Urinary bladder (tissue), 3 donors: ENCODE measurements at regions not wholly inside any gene's neighbourhood (a gene's known extent, or its start where the extent isn't known, plus 50 kb on each side); places are given as distances from the start of the nearest gene placed in this dataset.

Experiments used
- DNase-seq: peaks from one replicate; pipeline ENCODE4 v3.0.0-alpha.2; 2015; ENCODE audit errors: extremely low spot score
- H3K27ac ChIP-seq: one replicate; pipeline ENCODE4 v1.5.1; 2013; ENCODE audit warnings: low read depth, mild to moderate bottlenecking, moderate library complexity
- H3K36me3 ChIP-seq: one replicate; pipeline ENCODE4 v1.6.1; 2013; ENCODE audit warnings: mild to moderate bottlenecking, moderate library complexity; ENCODE audit not compliant: insufficient read depth
- H3K4me1 ChIP-seq: one replicate; pipeline ENCODE4 v1.6.1; 2013; ENCODE audit warnings: mild to moderate bottlenecking, moderate library complexity; ENCODE audit not compliant: insufficient read depth
- H3K4me3 ChIP-seq: one replicate; pipeline ENCODE4 v1.5.1; 2013; ENCODE audit warnings: low read depth, low read length
- WGBS: extraction: QIAGEN DNeasy Blood & Tissue Kit; methylation state at CpG from one replicate; pipeline ENCODE4 v1.1.7; 2013; 5-methylcytosine and 5-hydroxymethylcytosine counted together
- donor health status: healthy with polysubstance abuse.
- donor health status: healthy.

- WGBS, result 82% methylated on average over 6 of the region's 6 CpGs
- no peaks in the 10 kb centered on the region for H3K36me3 ChIP-seq
- no peak for DNase-seq
- H3K4me3 ChIP-seq, result no peak overlapping the region
- H3K27ac ChIP-seq, result no peak overlapping the region
- no peaks in the 10 kb centered on the region for H3K4me1 ChIP-seq
These were observed 344.8 kb upstream of the RPS23 start for GRCh38 chr5:82622711-82623514.

DNA sequence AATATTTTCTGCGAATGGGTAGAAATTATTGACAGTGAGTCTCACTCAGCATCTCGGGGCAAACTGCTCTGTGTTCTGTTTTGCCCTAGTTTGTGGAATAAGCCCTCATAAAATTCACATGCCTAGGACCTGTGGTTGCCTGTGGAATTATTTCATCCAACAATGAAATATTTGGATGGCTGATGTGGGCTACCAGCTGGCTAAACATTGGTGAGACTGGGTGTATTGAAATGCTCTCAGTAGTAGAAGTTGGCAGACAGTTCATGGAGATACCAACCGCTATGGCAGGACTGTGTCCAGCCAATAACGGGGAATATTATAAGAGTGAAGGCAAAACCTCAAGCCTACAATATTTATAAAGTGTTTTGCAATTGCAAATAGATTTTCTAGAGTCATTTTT lies 344.1 kb upstream of the RPS23 start:
- 92% methylated on average over 4 of the region's 4 CpGs for WGBS

DNA sequence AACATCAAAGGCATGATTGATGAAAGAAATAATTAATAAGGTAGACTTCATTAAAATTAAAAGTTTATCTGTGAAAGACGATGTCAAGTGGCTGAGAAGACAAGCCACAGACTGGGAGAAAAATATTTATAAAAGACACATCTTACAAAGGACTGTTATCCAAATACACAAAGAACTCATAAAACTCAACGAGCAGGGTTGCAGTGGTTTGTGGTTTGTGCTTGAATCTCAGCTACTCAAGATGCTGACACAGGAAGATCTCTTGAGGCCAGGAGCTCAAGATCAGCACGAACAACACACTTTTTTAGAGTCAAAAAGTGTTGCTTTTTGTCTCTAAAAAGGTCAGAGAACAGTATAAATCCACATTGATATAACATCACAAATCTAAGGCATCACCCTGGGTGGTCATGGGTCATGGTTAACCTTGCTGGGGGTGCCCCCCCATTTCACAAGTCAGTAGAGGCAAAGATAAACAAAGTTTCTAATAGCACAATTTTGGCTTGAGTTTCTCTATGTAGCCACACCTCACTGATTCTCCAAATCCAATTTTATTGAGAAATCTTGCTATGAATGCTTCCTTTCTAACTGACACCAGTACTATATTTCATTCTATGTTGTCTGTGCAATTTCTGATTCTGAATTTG lies 342.9 kb upstream of the RPS23 start:
- Histone ChIP-seq H3K36me3 (no peaks in the 10 kb centered on the region), H3K4me3 (no peak overlapping the region), H3K27ac (no peak overlapping the region), H3K4me1 (no peaks in the 10 kb centered on the region)
- DNase-seq, result no peak
- WGBS, result 30% methylated on average over 3 of the region's 3 CpGs

More for the DNA sequence above, 344.1 kb upstream of the RPS23 start:
- no peak for DNase-seq
- Histone ChIP-seq H3K27ac (no peak overlapping the region), H3K4me3 (no peak overlapping the region), H3K36me3 (no peaks in the 10 kb centered on the region), H3K4me1 (no peaks in the 10 kb centered on the region)

- H3K36me3 ChIP-seq, result no peaks in the 10 kb centered on the region
- H3K4me1 ChIP-seq, result no peaks in the 10 kb centered on the region
- 83% methylated on average over 3 of the region's 3 CpGs for WGBS
- H3K4me3 ChIP-seq, result no peak overlapping the region
- H3K27ac ChIP-seq, result no peak overlapping the region
- no peak for DNase-seq
These were observed 340.9 kb upstream of the RPS23 start for GRCh38 chr5:82619097-82619496.

DNA sequence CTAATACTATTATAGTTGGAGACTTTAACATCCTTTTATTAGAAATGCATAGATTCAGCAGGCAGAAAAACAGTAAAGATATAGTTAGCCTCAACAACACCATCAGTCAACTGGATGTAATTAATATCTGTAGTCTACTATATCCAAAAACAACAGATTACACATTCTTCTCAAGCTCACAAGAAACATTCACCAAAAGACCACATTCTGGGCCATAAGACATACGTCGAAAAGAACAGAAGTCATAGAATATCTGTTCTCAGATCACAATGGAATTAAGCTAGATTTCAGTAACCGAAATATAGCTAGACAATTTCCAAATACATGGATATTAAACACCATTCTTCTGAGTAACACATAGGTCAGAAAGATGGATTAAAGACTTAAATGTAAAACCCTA lies 336.6 kb upstream of the RPS23 start:
- WGBS, result 79% methylated on average over 3 of the region's 3 CpGs
- Histone ChIP-seq H3K4me3 (no peak overlapping the region), H3K4me1 (no peaks in the 10 kb centered on the region), H3K36me3 (no peaks in the 10 kb centered on the region), H3K27ac (no peak overlapping the region)
- no peak for DNase-seq

GRCh38 chr5:82613891-82614290 lies 335.7 kb upstream of the RPS23 start:
- no peaks in the 10 kb centered on the region for H3K4me1 ChIP-seq
- no peak for DNase-seq
- H3K4me3 ChIP-seq, result no peak overlapping the region
- H3K27ac ChIP-seq, result no peak overlapping the region
- no peaks in the 10 kb centered on the region for H3K36me3 ChIP-seq

GRCh38 chr5:82610686-82611085 lies 332.5 kb upstream of the RPS23 start:
- Histone ChIP-seq H3K27ac (no peak overlapping the region), H3K4me1 (no peaks in the 10 kb centered on the region), H3K36me3 (no peaks in the 10 kb centered on the region), H3K4me3 (no peak overlapping the region)
- DNase-seq, result no peak
- WGBS, result 92% methylated on average over 3 of the region's 3 CpGs

GRCh38 chr5:82605441-82605973 lies 327.4 kb upstream of the RPS23 start:
- 89% methylated on average over 2 of the region's 2 CpGs for WGBS
- no peak overlapping the region for H3K4me3 ChIP-seq
- H3K4me1 ChIP-seq, result peaks cover 1% of the 10 kb centered on the region
- DNase-seq, result no peak
- no peak overlapping the region for H3K27ac ChIP-seq
- no peaks in the 10 kb centered on the region for H3K36me3 ChIP-seq

- Histone ChIP-seq H3K36me3 (no peaks in the 10 kb centered on the region), H3K4me1 (peaks cover 1% of the 10 kb centered on the region), H3K27ac (no peak overlapping the region), H3K4me3 (no peak overlapping the region)
- no peak for DNase-seq
- 78% methylated on average over 8 of the region's 8 CpGs for WGBS
These were observed 325.2 kb upstream of the RPS23 start for GRCh38 chr5:82603033-82603987.

GRCh38 chr5:82601861-82602260 lies 323.7 kb upstream of the RPS23 start:
- Histone ChIP-seq H3K27ac (no peak overlapping the region), H3K4me3 (no peak overlapping the region), H3K36me3 (no peaks in the 10 kb centered on the region), H3K4me1 (peaks cover 1% of the 10 kb centered on the region)
- DNase-seq, result no peak
- WGBS, result 97% methylated on average over 1 of the region's 1 CpG

GRCh38 chr5:82601077-82601476 lies 322.9 kb upstream of the RPS23 start:
- Histone ChIP-seq H3K4me3 (no peak overlapping the region), H3K27ac (no peak overlapping the region), H3K36me3 (no peaks in the 10 kb centered on the region), H3K4me1 (peaks cover 1% of the 10 kb centered on the region)
- no peak for DNase-seq
- WGBS, result 70% methylated on average over 3 of the region's 3 CpGs

- 67% methylated on average over 1 of the region's 1 CpG for WGBS
- DNase-seq, result no peak
These were observed 321.5 kb upstream of the RPS23 start for GRCh38 chr5:82599692-82600091.

GRCh38 chr5:82599030-82599429 lies 320.9 kb upstream of the RPS23 start:
- Histone ChIP-seq H3K4me3 (no peak overlapping the region), H3K4me1 (peaks cover 1% of the 10 kb centered on the region), H3K27ac (no peak overlapping the region), H3K36me3 (no peaks in the 10 kb centered on the region)
- 93% methylated on average over 1 of the region's 1 CpG for WGBS
- DNase-seq, result no peak

More at GRCh38 chr5:82599692-82600091, 321.5 kb upstream of the RPS23 start:
- no peak overlapping the region for H3K27ac ChIP-seq
- no peak overlapping the region for H3K4me3 ChIP-seq
- H3K36me3 ChIP-seq, result no peaks in the 10 kb centered on the region
- H3K4me1 ChIP-seq, result peaks cover 1% of the 10 kb centered on the region
